ENCODE measurements at regions not wholly inside any gene's neighbourhood (a gene's known extent, or its start where the extent isn't known, plus 50 kb on each side); places are given as distances from the start of the nearest gene placed in this dataset.

GRCh38 chr2:14423145-14423906 lies 209.2 kb upstream of the LRATD1 start:
- no peaks in the 10 kb centered on the region for H3K27me3 ChIP-seq (ENCODE audit: control insufficient read depth, insufficient read depth, low read length)
- no peak overlapping the region for H3K27ac ChIP-seq (ENCODE audit: low read length)
- in situ Hi-C loops (cut with HindIII; ENCODE audit: low pct_unique_long_range_greater_than_20kb, low sequenced_read_pairs): no loop called here
- ChIA-PET POLR2A (no interaction called here), CTCF (no interaction called here)
- no peak for TF ChIP-seq REST (IDR thresholded peaks at IDR 0.05; ENCODE audit: insufficient read depth in 1 of 2, low read depth in 2 of 2, low read length in 1 of 2)
- no peaks in the 10 kb centered on the region for H3K9me3 ChIP-seq (ENCODE audit: control insufficient read depth, insufficient read depth, low read depth, low read length)
- ATAC-seq (no peak), DNase-seq (ENCODE audit: low read depth, low spot score) (no peak)
- no peak overlapping the region for H3K4me3 ChIP-seq (ENCODE audit: low read depth in 2 of 2, low read length in 2 of 2)
- no peaks in the 10 kb centered on the region for H3K4me1 ChIP-seq (ENCODE audit: control insufficient read depth, insufficient read depth, low read length)
- no TSS peak for BruUV-seq (replicated peaks)
- no peaks in the 10 kb centered on the region for H3K36me3 ChIP-seq (ENCODE audit: control insufficient read depth, insufficient read depth, low read length)
- intact Hi-C loops (cut with micrococcal nuclease; ENCODE audit: unreplicated experiment): no loop called here

GRCh38 chr2:14424478-14425390 lies 207.8 kb upstream of the LRATD1 start:
- Histone ChIP-seq H3K4me3 (ENCODE audit: low read depth in 2 of 2, low read length in 2 of 2) (no peak overlapping the region), H3K9me3 (ENCODE audit: control insufficient read depth, insufficient read depth, low read depth, low read length) (no peaks in the 10 kb centered on the region), H3K27ac (ENCODE audit: low read length) (no peak overlapping the region), H3K27me3 (ENCODE audit: control insufficient read depth, insufficient read depth, low read length) (no peaks in the 10 kb centered on the region), H3K4me1 (ENCODE audit: control insufficient read depth, insufficient read depth, low read length) (no peaks in the 10 kb centered on the region), H3K36me3 (ENCODE audit: control insufficient read depth, insufficient read depth, low read length) (no peaks in the 10 kb centered on the region)
- no TSS peak for BruUV-seq (replicated peaks)
- intact Hi-C loops (cut with micrococcal nuclease; ENCODE audit: unreplicated experiment) (no loop called here), in situ Hi-C loops (cut with HindIII; ENCODE audit: low pct_unique_long_range_greater_than_20kb, low sequenced_read_pairs) (no loop called here)
- CTCF ChIA-PET: no interaction called here
- DNase-seq (ENCODE audit: low read depth, low spot score) (no peak), ATAC-seq (no peak)
- POLR2A ChIA-PET: no interaction called here
- TF ChIP-seq SIN3A (IDR thresholded peaks at IDR 0.05; ENCODE audit: borderline replicate concordance, insufficient read depth, low read depth, low read length) (no peak), REST (IDR thresholded peaks at IDR 0.05; ENCODE audit: insufficient read depth in 1 of 2, low read depth in 2 of 2, low read length in 1 of 2) (no peak), TCF7L2 (IDR thresholded peaks at IDR 0.05; ENCODE audit: low read depth, low read length) (no peak), POLR2AphosphoS5 (IDR thresholded peaks at IDR 0.05; ENCODE audit: low read depth, low read length) (no peak), CTCF (IDR thresholded peaks at IDR 0.05) (no peak)

All from Panc1 (cell line).